ENCODE measurements at regions not wholly inside any gene's neighbourhood (a gene's known extent, or its start where the extent isn't known, plus 50 kb on each side); places are given as distances from the start of the nearest gene placed in this dataset.
A peak's percentile ranks its signal among the peaks of the same experiment; 100 is the strongest.

DNA sequence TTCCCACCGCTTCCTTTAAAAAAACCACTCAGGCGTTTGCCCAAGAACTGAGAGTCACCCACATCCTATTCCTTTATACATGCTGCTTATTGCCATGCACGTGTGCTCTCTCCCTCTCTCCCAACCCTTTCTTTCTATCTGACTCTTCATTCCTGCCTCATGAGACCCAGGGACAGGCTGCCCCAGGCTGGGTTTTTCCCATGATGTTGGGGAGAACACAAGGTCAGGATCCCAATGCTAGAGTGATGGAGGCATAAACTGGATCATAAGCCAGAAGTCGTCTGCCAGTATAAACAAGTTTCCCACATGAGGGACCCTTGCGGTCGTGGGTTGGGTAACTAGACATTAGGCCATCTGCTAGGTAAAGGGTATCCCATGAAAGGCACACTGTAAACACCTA is 64.9 kb downstream of the CD2 start:
- H3K9me3 ChIP-seq (ENCODE audit: control insufficient read depth in 3 of 3, low read length in 3 of 3), result no peaks in the 10 kb centered on the region
- H3K9ac ChIP-seq (ENCODE audit: low read depth in 1 of 3, low read length in 3 of 3), result no peak overlapping the region
- H3K36me3 ChIP-seq (ENCODE audit: control insufficient read depth in 3 of 3, insufficient read depth in 3 of 3, low read length in 3 of 3), result no peaks in the 10 kb centered on the region
- no peak overlapping the region for H3K4me3 ChIP-seq (ENCODE audit: low read length in 3 of 3)
- no peaks in the 10 kb centered on the region for H3K4me1 ChIP-seq (ENCODE audit: control insufficient read depth in 3 of 3, insufficient read depth in 3 of 3, low read length in 3 of 3)
- H3K27me3 ChIP-seq (ENCODE audit: control insufficient read depth in 3 of 3, insufficient read depth in 3 of 3, low read length in 3 of 3), result no peaks in the 10 kb centered on the region
- no peak overlapping the region for H3K27ac ChIP-seq (ENCODE audit: low read depth, low read length)

DNA sequence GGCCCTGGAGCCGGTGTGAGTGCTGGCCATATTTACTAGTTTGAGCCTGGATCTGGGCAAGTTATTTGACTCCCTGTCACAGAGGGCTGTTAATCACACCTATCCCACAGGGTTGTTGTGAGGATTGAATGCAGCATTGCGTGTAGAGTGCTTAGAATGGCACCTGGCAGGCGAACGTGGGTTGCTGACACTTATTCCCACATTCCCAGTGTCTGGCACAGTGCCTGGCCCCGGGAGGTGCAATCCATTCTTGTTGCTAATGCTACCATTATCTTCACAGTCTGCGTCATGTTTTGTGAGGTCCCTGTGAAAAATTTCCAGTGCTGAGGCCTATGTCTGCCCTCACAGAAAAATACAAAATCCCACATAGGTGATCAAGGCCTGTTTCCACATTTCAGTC is 66.1 kb downstream of the CD2 start:
- H3K36me3 ChIP-seq (ENCODE audit: control insufficient read depth in 3 of 3, insufficient read depth in 3 of 3, low read length in 3 of 3), result no peaks in the 10 kb centered on the region
- no peaks in the 10 kb centered on the region for H3K27me3 ChIP-seq (ENCODE audit: control insufficient read depth in 3 of 3, insufficient read depth in 3 of 3, low read length in 3 of 3)
- H3K4me3 ChIP-seq (ENCODE audit: low read length in 3 of 3), result no peak overlapping the region
- no peaks in the 10 kb centered on the region for H3K9me3 ChIP-seq (ENCODE audit: control insufficient read depth in 3 of 3, low read length in 3 of 3)
- no peak overlapping the region for H3K9ac ChIP-seq (ENCODE audit: low read depth in 1 of 3, low read length in 3 of 3)
- peaks cover 3 to 8% (median 5%) of the 10 kb centered on the region in 3 donors for H3K4me1 ChIP-seq (ENCODE audit: control insufficient read depth in 3 of 3, insufficient read depth in 3 of 3, low read length in 3 of 3)
- H3K27ac ChIP-seq (ENCODE audit: low read depth, low read length), result no peak overlapping the region

DNA sequence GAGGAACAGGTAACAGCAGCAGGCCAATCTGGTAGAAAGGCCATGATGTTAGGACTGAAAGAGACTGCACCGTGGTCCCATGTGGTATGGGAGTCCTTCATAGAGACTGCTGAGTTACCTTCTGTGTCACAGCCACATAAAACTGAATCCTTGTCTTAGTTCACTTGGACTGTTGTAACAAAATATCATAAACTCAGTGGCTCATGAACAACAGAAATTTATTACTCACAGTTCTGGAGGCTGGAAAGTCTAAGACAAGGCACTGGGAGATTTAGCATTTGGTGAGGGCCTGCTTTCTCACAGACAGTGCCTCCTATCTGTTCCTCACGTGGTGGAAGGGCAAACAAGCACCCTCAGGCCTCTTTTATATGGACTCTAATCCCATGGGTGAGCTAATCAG is 67.5 kb downstream of the CD2 start:
- H3K27ac ChIP-seq (ENCODE audit: low read depth, low read length), result no peak overlapping the region
- H3K36me3 ChIP-seq (ENCODE audit: control insufficient read depth in 3 of 3, insufficient read depth in 3 of 3, low read length in 3 of 3), result no peaks in the 10 kb centered on the region
- H3K4me3 ChIP-seq (ENCODE audit: low read length in 3 of 3), result no peak overlapping the region
- H3K27me3 ChIP-seq (ENCODE audit: control insufficient read depth in 3 of 3, insufficient read depth in 3 of 3, low read length in 3 of 3), result peaks cover 0 to 4% (median 0%) of the 10 kb centered on the region in 3 donors
- H3K9ac ChIP-seq (ENCODE audit: low read depth in 1 of 3, low read length in 3 of 3), result no peak overlapping the region
- H3K9me3 ChIP-seq (ENCODE audit: control insufficient read depth in 3 of 3, low read length in 3 of 3), result no peaks in the 10 kb centered on the region
- peaks cover 3 to 14% (median 5%) of the 10 kb centered on the region in 3 donors for H3K4me1 ChIP-seq (ENCODE audit: control insufficient read depth in 3 of 3, insufficient read depth in 3 of 3, low read length in 3 of 3)

DNA sequence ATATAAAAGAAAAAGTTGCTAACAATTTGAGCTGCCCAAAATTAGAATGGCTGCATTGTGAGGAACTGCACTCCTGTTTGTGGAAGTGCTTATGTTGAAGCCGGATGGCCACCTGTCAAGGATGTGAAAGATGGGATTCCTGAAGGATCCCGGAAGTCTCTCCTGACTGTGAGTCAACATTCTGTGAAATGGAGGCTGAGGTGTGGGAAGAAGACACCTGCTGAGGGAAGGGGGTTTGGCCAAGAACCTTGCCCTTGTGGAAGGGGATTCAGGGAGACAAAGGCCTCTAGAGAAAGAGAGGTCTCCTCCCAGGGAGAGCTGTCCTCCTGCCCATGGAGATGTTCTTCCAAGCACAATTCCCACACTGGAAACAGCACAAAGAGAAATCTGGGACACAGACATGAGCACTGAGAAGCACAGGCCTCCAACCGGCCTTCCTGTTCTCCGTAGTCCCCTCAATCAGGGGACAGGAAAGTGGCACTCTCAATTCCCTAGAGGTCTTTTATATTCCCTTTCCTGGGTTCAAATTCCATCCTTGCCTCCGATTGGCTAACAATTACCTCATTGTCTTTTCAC is 70.5 kb downstream of the CD2 start:
- H3K9ac ChIP-seq (ENCODE audit: low read depth in 1 of 3, low read length in 3 of 3), result no peak overlapping the region
- H3K27ac ChIP-seq (ENCODE audit: low read depth, low read length), result peak overlapping the region; percentile 34
- H3K9me3 ChIP-seq (ENCODE audit: control insufficient read depth in 3 of 3, low read length in 3 of 3), result no peaks in the 10 kb centered on the region
- peaks cover 0 to 4% (median 0%) of the 10 kb centered on the region in 3 donors for H3K27me3 ChIP-seq (ENCODE audit: control insufficient read depth in 3 of 3, insufficient read depth in 3 of 3, low read length in 3 of 3)
- H3K36me3 ChIP-seq (ENCODE audit: control insufficient read depth in 3 of 3, insufficient read depth in 3 of 3, low read length in 3 of 3), result no peaks in the 10 kb centered on the region
- no peak overlapping the region for H3K4me3 ChIP-seq (ENCODE audit: low read length in 3 of 3)
- H3K4me1 ChIP-seq (ENCODE audit: control insufficient read depth in 3 of 3, insufficient read depth in 3 of 3, low read length in 3 of 3), result peaks cover 3 to 14% (median 5%) of the 10 kb centered on the region in 3 donors

DNA sequence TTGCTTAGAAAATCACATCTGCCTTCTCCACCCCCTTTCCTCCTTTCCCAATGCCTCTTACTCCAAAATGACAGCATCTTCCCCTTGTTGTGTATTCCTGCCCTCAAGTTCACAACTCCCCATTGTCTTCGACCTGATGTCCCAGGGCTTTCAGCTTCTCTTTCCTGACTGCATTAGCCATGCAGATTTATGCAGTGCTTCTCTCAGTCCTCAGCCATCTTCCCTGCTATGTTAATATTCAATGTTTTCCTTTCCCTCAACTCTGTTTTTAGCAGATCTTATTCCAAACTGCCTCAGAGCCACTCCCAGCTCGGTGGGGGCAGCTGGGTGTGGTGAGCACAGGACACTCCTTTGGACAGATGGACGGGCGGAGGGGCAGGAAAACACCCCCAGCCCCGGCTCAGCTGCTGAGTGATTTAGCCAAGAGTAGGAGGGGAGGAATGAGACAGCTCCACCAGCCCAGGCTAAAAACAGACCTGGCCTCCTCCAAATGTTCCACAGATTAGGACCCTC is 71.0 kb downstream of the CD2 start:
- Histone ChIP-seq H3K36me3 (ENCODE audit: control insufficient read depth in 3 of 3, insufficient read depth in 3 of 3, low read length in 3 of 3) (no peaks in the 10 kb centered on the region), H3K9me3 (ENCODE audit: control insufficient read depth in 3 of 3, low read length in 3 of 3) (no peaks in the 10 kb centered on the region), H3K27ac (ENCODE audit: low read depth, low read length) (peak overlapping the region; percentile 34), H3K9ac (ENCODE audit: low read depth in 1 of 3, low read length in 3 of 3) (no peak overlapping the region), H3K27me3 (ENCODE audit: control insufficient read depth in 3 of 3, insufficient read depth in 3 of 3, low read length in 3 of 3) (peaks cover 0 to 4% (median 0%) of the 10 kb centered on the region in 3 donors), H3K4me3 (ENCODE audit: low read length in 3 of 3) (no peak overlapping the region), H3K4me1 (ENCODE audit: control insufficient read depth in 3 of 3, insufficient read depth in 3 of 3, low read length in 3 of 3) (peaks cover 3 to 14% (median 5%) of the 10 kb centered on the region in 3 donors)

DNA sequence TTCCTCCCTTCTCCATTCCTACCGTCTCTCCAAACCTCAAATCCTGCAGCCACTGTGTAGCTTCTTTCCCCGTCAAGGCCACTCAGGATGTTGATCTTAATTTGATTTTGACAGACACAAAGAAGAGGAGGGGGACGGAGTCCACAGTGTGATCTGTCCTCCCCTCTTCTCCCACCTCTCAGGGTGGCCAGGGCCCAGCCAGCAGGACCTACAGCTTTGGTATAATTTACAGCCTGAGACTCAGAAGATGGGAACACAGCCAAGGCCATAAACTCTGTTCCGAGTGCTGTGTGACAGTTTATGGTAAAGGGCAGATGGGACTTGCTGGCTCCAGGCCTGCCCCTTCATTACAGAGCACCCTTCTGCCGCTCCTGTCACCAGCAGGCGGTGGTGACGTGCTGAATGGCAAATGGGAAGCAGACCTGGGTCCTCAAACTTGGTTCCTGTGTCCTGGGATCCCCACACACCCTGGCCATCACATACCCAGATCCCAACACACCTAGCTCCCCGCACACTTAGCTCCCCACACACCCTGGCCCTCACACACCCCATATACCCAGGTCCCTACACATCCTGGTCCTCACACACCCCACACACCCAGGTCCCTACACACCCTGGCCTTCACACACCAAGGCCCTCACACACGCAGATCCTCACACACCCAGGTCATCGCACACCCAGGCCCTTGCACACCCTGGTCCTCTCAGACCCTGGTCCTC is 71.6 kb downstream of the CD2 start:
- Histone ChIP-seq H3K4me3 (ENCODE audit: low read length in 3 of 3) (no peak overlapping the region), H3K36me3 (ENCODE audit: control insufficient read depth in 3 of 3, insufficient read depth in 3 of 3, low read length in 3 of 3) (no peaks in the 10 kb centered on the region), H3K27me3 (ENCODE audit: control insufficient read depth in 3 of 3, insufficient read depth in 3 of 3, low read length in 3 of 3) (peaks cover 0 to 4% (median 0%) of the 10 kb centered on the region in 3 donors), H3K27ac (ENCODE audit: low read depth, low read length) (no peak overlapping the region), H3K4me1 (ENCODE audit: control insufficient read depth in 3 of 3, insufficient read depth in 3 of 3, low read length in 3 of 3) (peaks cover 3 to 14% (median 5%) of the 10 kb centered on the region in 3 donors), H3K9ac (ENCODE audit: low read depth in 1 of 3, low read length in 3 of 3) (no peak overlapping the region), H3K9me3 (ENCODE audit: control insufficient read depth in 3 of 3, low read length in 3 of 3) (no peaks in the 10 kb centered on the region)

DNA sequence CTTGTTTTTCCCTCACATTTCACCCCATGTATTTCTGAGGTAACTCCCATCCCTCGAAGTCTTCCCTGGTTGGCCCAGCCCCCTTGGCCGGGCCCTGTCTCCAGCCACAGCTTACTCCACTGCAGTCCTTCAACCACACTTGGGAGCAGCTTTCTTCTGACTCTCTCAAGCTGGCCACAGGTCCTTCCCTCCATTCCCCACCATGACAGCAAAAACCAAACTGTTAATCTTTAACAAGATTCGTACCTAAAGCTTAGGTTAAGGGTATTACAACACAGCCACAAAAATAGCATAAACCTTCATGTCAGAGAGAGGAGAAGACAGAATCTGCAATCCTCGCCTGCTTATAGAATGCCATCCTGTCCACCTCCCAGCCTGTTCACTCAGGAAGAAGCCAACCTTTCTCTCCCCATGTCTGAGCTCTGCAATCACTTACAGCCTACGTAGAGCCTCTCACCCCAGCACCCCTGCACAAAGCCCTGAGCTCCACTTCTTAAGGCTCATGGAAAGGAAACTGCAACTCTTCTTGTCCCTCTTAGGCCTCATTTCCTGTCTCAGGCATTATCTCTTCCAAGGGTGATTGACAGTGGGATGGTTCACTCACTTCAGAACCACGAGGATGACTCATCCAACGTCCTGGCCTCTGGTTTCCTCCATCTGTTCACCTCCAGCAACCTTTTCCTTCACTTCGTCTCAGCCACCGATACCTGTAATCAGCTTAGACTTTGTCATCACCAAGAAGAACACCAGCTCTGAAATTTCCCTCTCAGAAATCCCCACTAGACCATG is 72.8 kb downstream of the CD2 start:
- no peak overlapping the region for H3K27ac ChIP-seq (ENCODE audit: low read depth, low read length)
- peaks cover 0 to 4% (median 0%) of the 10 kb centered on the region in 3 donors for H3K27me3 ChIP-seq (ENCODE audit: control insufficient read depth in 3 of 3, insufficient read depth in 3 of 3, low read length in 3 of 3)
- no peaks in the 10 kb centered on the region for H3K9me3 ChIP-seq (ENCODE audit: control insufficient read depth in 3 of 3, low read length in 3 of 3)

DNA sequence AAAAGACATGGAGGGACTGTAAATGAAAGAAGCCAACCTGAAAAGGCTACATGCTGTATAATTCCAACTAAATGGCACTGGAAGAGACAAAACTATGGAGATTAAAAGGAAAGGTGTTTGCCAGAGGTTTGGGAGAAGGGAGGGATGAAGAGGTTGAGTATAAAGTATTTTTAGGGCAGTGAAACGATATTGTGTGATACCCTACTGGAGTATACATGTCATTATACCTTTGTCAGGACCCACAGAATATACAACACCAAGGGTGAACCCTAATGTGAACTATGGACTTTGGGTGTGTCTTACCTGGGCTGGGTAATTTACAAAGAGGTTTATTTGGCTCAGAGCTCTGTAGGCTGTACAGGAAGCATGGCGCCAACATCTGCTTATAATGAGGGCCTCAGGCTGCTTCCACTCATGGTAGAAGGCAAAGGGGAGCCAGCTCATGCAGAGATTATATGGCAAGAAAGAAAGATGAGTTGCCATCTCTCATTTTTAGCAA is 73.4 kb downstream of the CD2 start:
- no peaks in the 10 kb centered on the region for H3K9me3 ChIP-seq (ENCODE audit: control insufficient read depth in 3 of 3, low read length in 3 of 3)

More for the DNA sequence above, 72.8 kb downstream of the CD2 start:
- Histone ChIP-seq H3K4me3 (ENCODE audit: low read length in 3 of 3) (no peak overlapping the region), H3K36me3 (ENCODE audit: control insufficient read depth in 3 of 3, insufficient read depth in 3 of 3, low read length in 3 of 3) (no peaks in the 10 kb centered on the region), H3K9ac (ENCODE audit: low read depth in 1 of 3, low read length in 3 of 3) (no peak overlapping the region), H3K4me1 (ENCODE audit: control insufficient read depth in 3 of 3, insufficient read depth in 3 of 3, low read length in 3 of 3) (peaks cover 3 to 14% (median 5%) of the 10 kb centered on the region in 3 donors)

DNA sequence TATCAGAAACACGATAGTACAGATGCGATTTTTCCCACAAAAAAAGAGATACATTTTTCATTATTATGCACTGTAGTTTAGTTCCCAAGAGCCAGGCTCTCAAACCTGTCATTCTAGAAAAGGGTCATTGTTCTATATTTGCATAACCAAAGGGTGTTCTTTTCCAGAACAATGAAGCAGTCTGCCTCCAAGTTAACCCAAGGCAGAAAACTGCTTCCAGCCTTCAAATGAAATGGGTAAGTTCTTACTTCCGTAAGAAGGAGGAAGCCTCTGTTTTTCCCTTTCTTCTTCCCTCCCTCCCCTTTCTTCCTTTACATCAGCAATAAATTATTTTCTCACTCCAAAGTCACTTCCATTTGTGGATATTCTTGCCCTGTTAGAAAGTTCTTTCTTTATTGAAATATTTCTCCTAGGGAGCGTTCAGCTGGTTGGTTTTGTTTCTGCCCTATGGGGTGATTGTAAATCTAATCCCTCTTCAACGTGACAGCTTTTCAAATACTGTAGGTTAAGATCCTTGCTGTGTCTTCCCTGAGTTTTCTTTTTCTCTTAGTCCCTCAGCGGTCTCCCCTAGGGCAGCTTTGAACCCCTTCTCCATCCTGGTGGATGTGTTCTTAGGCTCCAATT is 77.3 kb upstream of the PTGFRN start:
- no peak overlapping the region for H3K4me3 ChIP-seq (ENCODE audit: low read length in 3 of 3)
- H3K9me3 ChIP-seq (ENCODE audit: control insufficient read depth in 3 of 3, low read length in 3 of 3), result no peaks in the 10 kb centered on the region
- no peak overlapping the region for H3K27ac ChIP-seq (ENCODE audit: low read depth, low read length)
- H3K27me3 ChIP-seq (ENCODE audit: control insufficient read depth in 3 of 3, insufficient read depth in 3 of 3, low read length in 3 of 3), result peaks cover 0 to 10% (median 0%) of the 10 kb centered on the region in 3 donors
- no peaks in the 10 kb centered on the region for H3K36me3 ChIP-seq (ENCODE audit: control insufficient read depth in 3 of 3, insufficient read depth in 3 of 3, low read length in 3 of 3)
- no peaks in the 10 kb centered on the region for H3K4me1 ChIP-seq (ENCODE audit: control insufficient read depth in 3 of 3, insufficient read depth in 3 of 3, low read length in 3 of 3)
- no peak overlapping the region for H3K9ac ChIP-seq (ENCODE audit: low read depth in 1 of 3, low read length in 3 of 3)

More for the DNA sequence above, 73.4 kb downstream of the CD2 start:
- no peak overlapping the region for H3K9ac ChIP-seq (ENCODE audit: low read depth in 1 of 3, low read length in 3 of 3)
- no peak overlapping the region for H3K27ac ChIP-seq (ENCODE audit: low read depth, low read length)
- peaks cover 0 to 4% (median 0%) of the 10 kb centered on the region in 3 donors for H3K27me3 ChIP-seq (ENCODE audit: control insufficient read depth in 3 of 3, insufficient read depth in 3 of 3, low read length in 3 of 3)
- H3K4me3 ChIP-seq (ENCODE audit: low read length in 3 of 3), result no peak overlapping the region
- H3K4me1 ChIP-seq (ENCODE audit: control insufficient read depth in 3 of 3, insufficient read depth in 3 of 3, low read length in 3 of 3), result peaks cover 3 to 14% (median 5%) of the 10 kb centered on the region in 3 donors
- H3K36me3 ChIP-seq (ENCODE audit: control insufficient read depth in 3 of 3, insufficient read depth in 3 of 3, low read length in 3 of 3), result no peaks in the 10 kb centered on the region

Data from skeletal muscle tissue (tissue), 3 donors.